ENCODE measurements at regions not wholly inside any gene's neighbourhood (a gene's known extent, or its start where the extent isn't known, plus 50 kb on each side); places are given as distances from the start of the nearest gene placed in this dataset.

DNA sequence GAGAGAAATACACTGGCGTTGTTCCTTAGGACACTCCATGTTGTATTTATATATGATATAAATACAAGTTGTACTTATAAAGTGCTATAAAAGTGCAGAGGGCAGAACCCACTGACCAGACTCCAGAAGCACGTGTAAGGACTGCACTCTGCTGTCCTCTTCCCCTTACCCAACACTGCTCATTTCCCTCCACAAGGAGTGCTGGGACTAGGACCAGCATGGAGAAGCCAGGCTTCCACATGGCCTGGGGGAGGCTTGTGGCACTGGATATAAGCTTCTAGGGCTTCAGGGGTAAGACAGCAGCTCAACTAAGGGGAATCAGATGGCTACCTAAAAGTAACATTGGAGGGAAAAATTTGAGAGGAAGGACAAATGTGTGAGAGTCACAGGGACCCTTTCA is 556.9 kb downstream of the IGSF11 start:
- TF ChIP-seq POLR2AphosphoS5 (IDR thresholded peaks at IDR 0.05) (no peak), CTCF (IDR thresholded peaks at IDR 0.05 in 8 of 11, conservative IDR thresholded peaks at IDR 0.05 in 3 of 11) (no peak), POLR2A (IDR thresholded peaks at IDR 0.05) (no peak)

Data from spleen (tissue), 7 donors.